Adipocyte (in vitro differentiated cells): ENCODE measurements at regions not wholly inside any gene's neighbourhood (a gene's known extent, or its start where the extent isn't known, plus 50 kb on each side); places are given as distances from the start of the nearest gene placed in this dataset.

Experiments
- DNase-seq: peaks from one replicate; pipeline ENCODE4 v3.0.0-alpha.2; 2015; ENCODE audit warnings: low read depth
- H3K27me3 ChIP-seq: replicated peaks from 2 replicates; pipeline ENCODE4 v1.7.0; 2013; ENCODE audit warnings: mild to moderate bottlenecking, low read length, moderate library complexity; ENCODE audit not compliant: control insufficient read depth, insufficient read depth
- H3K36me3 ChIP-seq: 2 replicates; pipeline ENCODE4 v1.7.0; 2013; ENCODE audit warnings: low read length, mild to moderate bottlenecking, moderate library complexity; ENCODE audit not compliant: control insufficient read depth, insufficient read depth, severe bottlenecking
- H3K4me1 ChIP-seq: 2 replicates; pipeline ENCODE4 v1.7.0; 2013; ENCODE audit warnings: mild to moderate bottlenecking, low read length, moderate library complexity; ENCODE audit not compliant: control insufficient read depth, insufficient read depth
- H3K4me3 ChIP-seq: 2 replicates; pipeline ENCODE4 v1.7.0; 2013; ENCODE audit warnings: mild to moderate bottlenecking, low read length, moderate library complexity
- H3K9ac ChIP-seq: 2 replicates; pipeline ENCODE4 v1.7.0; 2013; ENCODE audit warnings: mild to moderate bottlenecking, low read length, moderate library complexity
- H3K9me3 ChIP-seq: 2 replicates; pipeline ENCODE4 v1.7.0; 2013; ENCODE audit warnings: mild to moderate bottlenecking, low read length, moderate library complexity; ENCODE audit not compliant: control insufficient read depth

GRCh38 chr10:2813693-2814092 lies 253.7 kb upstream of the PFKP start:
- no peaks in the 10 kb centered on the region for H3K36me3 ChIP-seq
- no peak overlapping the region for H3K9ac ChIP-seq
- H3K4me3 ChIP-seq: no peak overlapping the region
- H3K4me1 ChIP-seq: no peaks in the 10 kb centered on the region
- no peaks in the 10 kb centered on the region for H3K27me3 ChIP-seq
- no peaks in the 10 kb centered on the region for H3K9me3 ChIP-seq
- DNase-seq: no peak

DNA sequence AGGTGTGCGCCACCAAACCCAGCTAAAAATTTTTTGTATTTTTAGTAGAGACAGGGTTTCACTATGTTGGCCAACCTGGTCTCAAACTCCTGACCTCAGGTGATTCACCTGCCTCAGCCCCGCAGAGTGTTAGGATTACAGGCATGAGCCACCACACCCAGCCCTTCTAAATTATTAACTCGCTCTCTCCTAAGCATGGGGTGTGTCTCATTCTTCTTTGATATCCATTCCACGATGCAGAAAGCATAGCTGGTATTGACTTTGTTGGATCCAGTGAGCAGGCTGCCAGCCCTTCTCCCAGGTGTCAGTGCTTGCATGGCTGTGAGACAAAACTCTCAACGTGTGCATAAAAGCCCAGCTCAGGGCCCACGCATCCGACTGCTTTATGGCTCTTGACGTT lies 254.1 kb upstream of the PFKP start:
- Histone ChIP-seq H3K4me1 (no peaks in the 10 kb centered on the region), H3K9ac (no peak overlapping the region), H3K9me3 (no peaks in the 10 kb centered on the region), H3K36me3 (no peaks in the 10 kb centered on the region), H3K4me3 (no peak overlapping the region), H3K27me3 (no peaks in the 10 kb centered on the region)
- DNase-seq: no peak

DNA sequence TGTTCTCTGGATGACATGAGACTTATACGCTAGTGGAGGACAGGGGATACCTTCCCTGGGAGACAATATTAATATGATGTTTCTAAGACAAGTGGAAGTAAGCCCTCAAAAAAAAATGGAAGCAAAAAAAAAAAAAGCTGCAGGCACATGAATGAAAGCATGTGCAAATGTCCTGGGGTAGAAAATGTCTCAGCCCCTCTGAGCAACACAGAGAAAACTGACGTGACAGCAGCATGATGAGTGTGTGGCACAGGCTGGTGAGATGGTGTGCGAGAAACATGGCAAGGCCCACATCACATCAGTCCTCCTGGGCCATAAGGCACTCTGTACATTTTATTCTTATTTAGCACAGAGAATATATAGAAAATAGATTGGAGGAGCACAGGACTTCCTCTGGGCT lies 254.7 kb upstream of the PFKP start:
- Histone ChIP-seq H3K9me3 (no peaks in the 10 kb centered on the region), H3K9ac (no peak overlapping the region), H3K4me3 (no peak overlapping the region), H3K27me3 (no peaks in the 10 kb centered on the region), H3K36me3 (no peaks in the 10 kb centered on the region), H3K4me1 (no peaks in the 10 kb centered on the region)
- DNase-seq: no peak

GRCh38 chr10:2800178-2800577 lies 267.2 kb upstream of the PFKP start:
- H3K9me3 ChIP-seq: peaks cover 6% of the 10 kb centered on the region
- H3K4me3 ChIP-seq: no peak overlapping the region
- DNase-seq: no peak
- no peaks in the 10 kb centered on the region for H3K27me3 ChIP-seq
- H3K36me3 ChIP-seq: no peaks in the 10 kb centered on the region
- H3K4me1 ChIP-seq: no peaks in the 10 kb centered on the region
- H3K9ac ChIP-seq: no peak overlapping the region

GRCh38 chr10:2798336-2799022 lies 268.9 kb upstream of the PFKP start:
- no peaks in the 10 kb centered on the region for H3K27me3 ChIP-seq
- no peak for DNase-seq
- H3K4me3 ChIP-seq: no peak overlapping the region
- no peaks in the 10 kb centered on the region for H3K36me3 ChIP-seq
- H3K9ac ChIP-seq: no peak overlapping the region
- peaks cover 19% of the 10 kb centered on the region for H3K9me3 ChIP-seq
- no peaks in the 10 kb centered on the region for H3K4me1 ChIP-seq

DNA sequence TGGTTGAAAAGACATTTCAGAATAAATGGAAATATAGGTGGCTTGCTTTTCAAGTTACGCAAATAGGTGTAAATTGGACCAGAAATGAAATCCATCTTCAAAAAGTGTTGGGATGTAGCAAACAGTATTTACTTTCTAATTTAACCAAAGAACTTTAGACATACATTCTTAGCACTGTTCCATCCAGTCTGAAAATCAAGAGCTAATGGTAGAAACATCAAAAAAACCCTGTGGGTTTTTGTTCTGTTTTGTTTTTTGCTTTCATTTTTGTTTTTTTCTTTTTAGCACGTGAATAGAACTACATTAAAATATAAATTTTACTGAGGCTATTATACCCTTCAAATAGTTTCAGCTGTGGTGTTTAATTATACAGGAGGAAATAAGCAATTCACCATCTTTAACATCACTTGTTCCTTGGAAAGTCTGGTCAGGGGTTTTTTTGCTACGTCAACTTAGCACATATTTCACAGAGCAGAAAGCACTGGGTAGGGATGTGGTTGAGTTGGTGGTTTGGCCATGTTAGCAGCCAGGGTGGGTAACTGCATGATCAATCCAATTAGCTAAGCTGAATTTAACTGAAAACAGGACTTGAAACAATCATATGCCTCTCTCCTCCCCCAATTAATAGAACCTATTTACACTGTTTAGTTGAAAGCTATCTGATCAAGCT lies 275.4 kb upstream of the PFKP start:
- Histone ChIP-seq H3K36me3 (no peaks in the 10 kb centered on the region), H3K27me3 (no peaks in the 10 kb centered on the region), H3K9ac (no peak overlapping the region), H3K9me3 (peaks cover 21% of the 10 kb centered on the region), H3K4me1 (no peaks in the 10 kb centered on the region), H3K4me3 (no peak overlapping the region)
- no peak for DNase-seq

GRCh38 chr10:2790396-2791188 lies 276.8 kb upstream of the PFKP start:
- H3K4me1 ChIP-seq: no peaks in the 10 kb centered on the region
- no peaks in the 10 kb centered on the region for H3K27me3 ChIP-seq
- DNase-seq: no peak
- peaks cover 15% of the 10 kb centered on the region for H3K9me3 ChIP-seq
- H3K9ac ChIP-seq: no peak overlapping the region
- no peaks in the 10 kb centered on the region for H3K36me3 ChIP-seq
- no peak overlapping the region for H3K4me3 ChIP-seq

DNA sequence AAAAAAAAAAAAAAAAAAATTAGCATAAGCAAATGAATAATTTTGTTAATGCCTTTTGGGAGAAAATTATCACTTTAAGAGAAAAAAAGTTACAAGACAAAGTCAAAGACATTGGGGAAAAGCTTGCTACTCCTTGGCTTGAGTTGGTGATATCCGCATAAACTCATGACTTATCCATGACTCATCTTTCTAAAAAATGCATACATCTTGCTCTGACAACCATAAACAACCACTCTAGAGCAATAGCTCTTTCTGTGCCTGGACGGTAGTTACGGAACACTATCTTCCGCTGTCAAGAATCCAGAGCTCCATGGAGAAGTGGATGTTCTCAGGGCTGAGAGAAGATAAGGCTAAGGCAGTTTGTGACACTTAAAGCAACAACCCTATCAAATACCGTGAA lies 281.1 kb upstream of the PFKP start:
- Histone ChIP-seq H3K9ac (no peak overlapping the region), H3K9me3 (no peaks in the 10 kb centered on the region), H3K4me3 (no peak overlapping the region)

DNA sequence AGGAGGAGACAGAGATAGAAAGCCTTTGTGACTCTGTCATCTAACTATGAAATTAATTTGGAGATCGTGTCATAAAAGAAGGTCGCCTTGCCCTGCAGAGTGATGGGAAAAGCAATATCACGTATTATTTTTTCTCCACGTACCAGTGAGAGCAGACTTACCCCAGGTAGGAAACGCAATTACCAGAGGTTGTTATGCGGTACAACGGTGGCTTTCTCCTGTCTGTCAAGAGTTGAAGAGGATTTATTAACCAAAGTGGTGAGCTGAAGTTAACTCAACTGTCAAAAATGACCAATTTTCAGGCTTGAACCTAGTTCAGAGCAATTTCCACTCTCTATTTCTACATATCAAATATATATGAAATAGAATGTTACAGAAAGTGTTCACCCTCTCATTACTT lies 282.6 kb upstream of the PFKP start:
- no peak overlapping the region for H3K4me3 ChIP-seq

More for the DNA sequence above, 281.1 kb upstream of the PFKP start:
- Histone ChIP-seq H3K27me3 (no peaks in the 10 kb centered on the region), H3K36me3 (no peaks in the 10 kb centered on the region), H3K4me1 (no peaks in the 10 kb centered on the region)
- DNase-seq: no peak

GRCh38 chr10:2782950-2783349 lies 284.4 kb upstream of the PFKP start:
- Histone ChIP-seq H3K9ac (no peak overlapping the region), H3K4me3 (no peak overlapping the region), H3K9me3 (no peaks in the 10 kb centered on the region), H3K4me1 (no peaks in the 10 kb centered on the region), H3K36me3 (no peaks in the 10 kb centered on the region), H3K27me3 (no peaks in the 10 kb centered on the region)
- DNase-seq: no peak

More for the DNA sequence above, 282.6 kb upstream of the PFKP start:
- no peaks in the 10 kb centered on the region for H3K4me1 ChIP-seq
- no peaks in the 10 kb centered on the region for H3K27me3 ChIP-seq
- no peak overlapping the region for H3K9ac ChIP-seq
- H3K36me3 ChIP-seq: no peaks in the 10 kb centered on the region
- no peak for DNase-seq
- no peaks in the 10 kb centered on the region for H3K9me3 ChIP-seq

- Histone ChIP-seq H3K27me3 (no peaks in the 10 kb centered on the region), H3K36me3 (no peaks in the 10 kb centered on the region), H3K9ac (no peak overlapping the region), H3K4me3 (no peak overlapping the region), H3K9me3 (no peaks in the 10 kb centered on the region), H3K4me1 (no peaks in the 10 kb centered on the region)
- no peak for DNase-seq
Measured at GRCh38 chr10:2782265-2782664, 285.1 kb upstream of the PFKP start.
